NCI-H2171 treated with DMSO at 0.1 percent for 48 hours (cell line): ENCODE measurements at regions not wholly inside any gene's neighbourhood (a gene's known extent, or its start where the extent isn't known, plus 50 kb on each side); places are given as distances from the start of the nearest gene placed in this dataset.
A peak's percentile ranks its signal among the peaks of the same experiment; 100 is the strongest.
"Not testable (repeated sequence)": the region's sequence is repeated elsewhere in the genome, so short reads cannot be mapped to it uniquely, and the experiment has no call there.

Experiments used
- DNase-seq: peaks from one replicate; lab custom pipeline; 2025; lab: John Stamatoyannopoulos, UW

- DNase-seq, result no peak
Observed at GRCh38 chr2:84373391-84373790, 85.7 kb downstream of the SUCLG1 start.

- no peak for DNase-seq
Observed at GRCh38 chr2:84362541-84362940, 96.5 kb downstream of the SUCLG1 start.

GRCh38 chr2:84338069-84338468 is 121.0 kb downstream of the SUCLG1 start:
- peak; percentile 38 for DNase-seq

- no peak for DNase-seq
Observed at GRCh38 chr2:84327645-84328249, 131.3 kb downstream of the SUCLG1 start.

- DNase-seq, result no peak
Observed at GRCh38 chr2:84326831-84327432, 132.1 kb downstream of the SUCLG1 start.

- DNase-seq, result no peak
Observed at GRCh38 chr2:84323890-84324289, 135.2 kb downstream of the SUCLG1 start.

- no peak for DNase-seq
Observed at GRCh38 chr2:84320940-84321339, 138.1 kb downstream of the SUCLG1 start.

- no peak for DNase-seq
Observed at GRCh38 chr2:84319581-84319980, 139.5 kb downstream of the SUCLG1 start.

- no peak for DNase-seq
Observed at GRCh38 chr2:84317135-84317534, 141.9 kb downstream of the SUCLG1 start.

- peak; percentile 71 for DNase-seq
Observed at GRCh38 chr2:84314901-84315330, 144.2 kb downstream of the SUCLG1 start.

GRCh38 chr2:84314250-84314649 is 144.8 kb downstream of the SUCLG1 start:
- DNase-seq, result no peak

- no peak for DNase-seq
Observed at GRCh38 chr2:84309281-84309680, 149.8 kb downstream of the SUCLG1 start.

- no peak for DNase-seq
Observed at GRCh38 chr2:84306361-84306760, 152.7 kb downstream of the SUCLG1 start.

- DNase-seq, result peak; percentile 60
Observed at GRCh38 chr2:84302513-84303412, 156.3 kb downstream of the SUCLG1 start.

GRCh38 chr2:84301717-84302116 is 157.4 kb downstream of the SUCLG1 start:
- DNase-seq, result peak; percentile 43

- no peak for DNase-seq
Observed at GRCh38 chr2:84300696-84301029, 158.4 kb downstream of the SUCLG1 start.

- not testable (repeated sequence) for DNase-seq
Observed at GRCh38 chr2:84300001-84300695, 158.9 kb downstream of the SUCLG1 start.

GRCh38 chr2:84299211-84299775 is 159.8 kb downstream of the SUCLG1 start:
- DNase-seq, result no peak

GRCh38 chr2:84297155-84297554 is 161.9 kb downstream of the SUCLG1 start:
- no peak for DNase-seq

GRCh38 chr2:84293791-84294380 is 165.2 kb downstream of the SUCLG1 start:
- no peak for DNase-seq

- DNase-seq, result no peak
Observed at GRCh38 chr2:84292545-84292944, 166.5 kb downstream of the SUCLG1 start.

- DNase-seq, result no peak
Observed at GRCh38 chr2:84290537-84290936, 168.5 kb downstream of the SUCLG1 start.
